CD4-positive, alpha-beta T cell treated with Interleukin-2 at 100 ng/mL for 4 hours (primary cell): ENCODE measurements at regions not wholly inside any gene's neighbourhood (a gene's known extent, or its start where the extent isn't known, plus 50 kb on each side); places are given as distances from the start of the nearest gene placed in this dataset.

Experiments
- DNase-seq: peaks from one replicate; pipeline ENCODE4 v3.0.0-alpha.2; 2020; ENCODE audit warnings: low spot score

- no peak for DNase-seq
Measured at GRCh38 chr4:34039766-34040165, 2204.5 kb downstream of the ARAP2 start.

- DNase-seq, result no peak
Measured at GRCh38 chr4:34043131-34043530, 2201.2 kb downstream of the ARAP2 start.

GRCh38 chr4:34046580-34046979 is 2197.7 kb downstream of the ARAP2 start:
- DNase-seq, result no peak

- DNase-seq, result no peak
Measured at GRCh38 chr4:34047363-34047762, 2197.0 kb downstream of the ARAP2 start.

GRCh38 chr4:34066126-34066525 is 2178.2 kb downstream of the ARAP2 start:
- no peak for DNase-seq

- DNase-seq, result no peak
Measured at GRCh38 chr4:34091451-34091850, 2152.9 kb downstream of the ARAP2 start.

- no peak for DNase-seq
Measured at GRCh38 chr4:34094114-34094513, 2150.2 kb downstream of the ARAP2 start.

GRCh38 chr4:34105311-34105710 is 2139.0 kb downstream of the ARAP2 start:
- no peak for DNase-seq

- DNase-seq, result no peak
Measured at GRCh38 chr4:34108391-34108790, 2135.9 kb downstream of the ARAP2 start.

GRCh38 chr4:34112573-34112972 is 2131.7 kb downstream of the ARAP2 start:
- no peak for DNase-seq

GRCh38 chr4:34138385-34138784 is 2105.9 kb downstream of the ARAP2 start:
- no peak for DNase-seq

- DNase-seq, result no peak
Measured at GRCh38 chr4:34139346-34139745, 2105.0 kb downstream of the ARAP2 start.

GRCh38 chr4:34148322-34148908 is 2095.9 kb downstream of the ARAP2 start:
- DNase-seq, result no peak

GRCh38 chr4:34157547-34157946 is 2086.8 kb downstream of the ARAP2 start:
- DNase-seq, result no peak

GRCh38 chr4:34158878-34159277 is 2085.4 kb downstream of the ARAP2 start:
- DNase-seq, result no peak

- no peak for DNase-seq
Measured at GRCh38 chr4:34170946-34171345, 2073.4 kb downstream of the ARAP2 start.

- DNase-seq, result no peak
Measured at GRCh38 chr4:34176609-34177008, 2067.7 kb downstream of the ARAP2 start.

GRCh38 chr4:34178476-34178875 is 2065.8 kb downstream of the ARAP2 start:
- no peak for DNase-seq

GRCh38 chr4:34181311-34181841 is 2062.9 kb downstream of the ARAP2 start:
- DNase-seq, result no peak

GRCh38 chr4:34181891-34182290 is 2062.4 kb downstream of the ARAP2 start:
- no peak for DNase-seq

GRCh38 chr4:34182306-34182705 is 2062.0 kb downstream of the ARAP2 start:
- no peak for DNase-seq

- DNase-seq, result no peak
Measured at GRCh38 chr4:34183926-34184325, 2060.4 kb downstream of the ARAP2 start.

GRCh38 chr4:34187056-34187455 is 2057.3 kb downstream of the ARAP2 start:
- DNase-seq, result no peak

GRCh38 chr4:34191443-34191842 is 2052.9 kb downstream of the ARAP2 start:
- DNase-seq, result no peak
